ENCODE measurements at regions not wholly inside any gene's neighbourhood (a gene's known extent, or its start where the extent isn't known, plus 50 kb on each side); places are given as distances from the start of the nearest gene placed in this dataset.

DNA sequence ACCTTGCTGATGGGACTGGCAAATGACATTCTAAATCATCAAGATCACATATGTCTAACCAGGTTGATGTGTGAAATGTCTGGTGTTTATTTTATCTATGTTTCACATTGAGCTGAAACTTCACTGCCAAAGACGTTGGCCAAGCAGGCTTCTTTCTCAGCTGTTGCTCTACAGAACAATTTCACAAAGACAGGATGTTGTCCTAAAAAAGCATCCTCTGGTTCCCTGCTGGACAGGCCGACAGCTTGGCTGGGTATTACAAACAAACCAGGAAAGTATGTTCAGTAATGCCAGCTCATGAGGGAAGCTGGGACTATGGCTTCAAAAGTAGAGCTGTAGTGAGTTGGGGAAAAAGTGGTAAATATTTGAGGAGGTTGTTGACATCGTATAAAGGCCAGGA is 179.4 kb downstream of the FAM43A start:
- Histone ChIP-seq H3K27me3 (replicated peaks; ENCODE audit: insufficient read depth) (no peaks in the 10 kb centered on the region), H3K4me3 (no peak overlapping the region), H3K4me1 (replicated peaks) (peaks cover 16% of the 10 kb centered on the region), H3K9me3 (no peaks in the 10 kb centered on the region), H3K27ac (peak overlapping the region; percentile 5 to 25), H3K36me3 (no peaks in the 10 kb centered on the region)
- intact Hi-C loops (cut with DNase I) = loop anchor here (10.0 kb wide), 1 partner anchor 100 kb away; no protein-coding TSS in a partner anchor
- 46% methylated on average over 3 of the region's 3 CpGs for WGBS
- no peak for DNase-seq (ENCODE audit: low spot score)
- TF ChIP-seq CTCF (IDR thresholded peaks at IDR 0.05) = no peak
- no peak for TF ChIP-seq POLR2AphosphoS5 (IDR thresholded peaks at IDR 0.05)
- TF ChIP-seq POLR2A (IDR thresholded peaks at IDR 0.05) = no peak

GRCh38 chr3:194865615-194866014 is 179.9 kb downstream of the FAM43A start:
- 82% methylated on average over 2 of the region's 2 CpGs for WGBS
- Histone ChIP-seq H3K27ac (peak overlapping the region; percentile 5 to 25), H3K4me3 (no peak overlapping the region), H3K36me3 (no peaks in the 10 kb centered on the region), H3K27me3 (replicated peaks; ENCODE audit: insufficient read depth) (no peaks in the 10 kb centered on the region), H3K9me3 (no peaks in the 10 kb centered on the region), H3K4me1 (replicated peaks) (peaks cover 17% of the 10 kb centered on the region)
- TF ChIP-seq POLR2A (IDR thresholded peaks at IDR 0.05) (no peak), CTCF (IDR thresholded peaks at IDR 0.05) (no peak), POLR2AphosphoS5 (IDR thresholded peaks at IDR 0.05) (no peak)
- no peak for DNase-seq (ENCODE audit: low spot score)
- intact Hi-C loops (cut with DNase I) = loop anchor here (10.0 kb wide), 1 partner anchor 101 kb away; no protein-coding TSS in a partner anchor

DNA sequence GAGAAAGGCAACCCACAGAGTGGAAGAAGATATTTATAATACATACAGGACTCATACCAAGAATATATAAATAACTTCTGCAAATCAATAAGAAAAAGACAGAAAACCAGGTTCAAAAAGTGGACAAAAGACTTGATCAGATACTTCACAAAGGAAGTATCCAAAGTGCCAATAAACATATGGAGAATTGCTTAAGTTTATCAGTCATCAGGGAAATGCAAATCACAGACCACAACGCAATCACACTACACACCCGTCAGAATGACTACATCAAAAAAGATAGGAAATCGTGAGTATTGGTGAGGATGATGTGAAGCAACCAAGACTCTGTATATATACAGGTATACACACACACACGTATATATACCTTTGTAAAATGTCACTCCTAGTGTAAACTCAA is 180.6 kb downstream of the FAM43A start:
- intact Hi-C loops (cut with DNase I) = loop anchor here (10.0 kb wide), 1 partner anchor 101 kb away; no protein-coding TSS in a partner anchor
- Histone ChIP-seq H3K4me3 (no peak overlapping the region), H3K9me3 (no peaks in the 10 kb centered on the region), H3K36me3 (no peaks in the 10 kb centered on the region), H3K27me3 (replicated peaks; ENCODE audit: insufficient read depth) (no peaks in the 10 kb centered on the region), H3K4me1 (replicated peaks) (peaks cover 20% of the 10 kb centered on the region), H3K27ac (no peak overlapping the region)
- DNase-seq (ENCODE audit: low spot score) = no peak
- 76% methylated on average over 4 of the region's 4 CpGs for WGBS
- TF ChIP-seq POLR2AphosphoS5 (IDR thresholded peaks at IDR 0.05) = no peak
- no peak for TF ChIP-seq CTCF (IDR thresholded peaks at IDR 0.05)
- no peak for TF ChIP-seq POLR2A (IDR thresholded peaks at IDR 0.05)

DNA sequence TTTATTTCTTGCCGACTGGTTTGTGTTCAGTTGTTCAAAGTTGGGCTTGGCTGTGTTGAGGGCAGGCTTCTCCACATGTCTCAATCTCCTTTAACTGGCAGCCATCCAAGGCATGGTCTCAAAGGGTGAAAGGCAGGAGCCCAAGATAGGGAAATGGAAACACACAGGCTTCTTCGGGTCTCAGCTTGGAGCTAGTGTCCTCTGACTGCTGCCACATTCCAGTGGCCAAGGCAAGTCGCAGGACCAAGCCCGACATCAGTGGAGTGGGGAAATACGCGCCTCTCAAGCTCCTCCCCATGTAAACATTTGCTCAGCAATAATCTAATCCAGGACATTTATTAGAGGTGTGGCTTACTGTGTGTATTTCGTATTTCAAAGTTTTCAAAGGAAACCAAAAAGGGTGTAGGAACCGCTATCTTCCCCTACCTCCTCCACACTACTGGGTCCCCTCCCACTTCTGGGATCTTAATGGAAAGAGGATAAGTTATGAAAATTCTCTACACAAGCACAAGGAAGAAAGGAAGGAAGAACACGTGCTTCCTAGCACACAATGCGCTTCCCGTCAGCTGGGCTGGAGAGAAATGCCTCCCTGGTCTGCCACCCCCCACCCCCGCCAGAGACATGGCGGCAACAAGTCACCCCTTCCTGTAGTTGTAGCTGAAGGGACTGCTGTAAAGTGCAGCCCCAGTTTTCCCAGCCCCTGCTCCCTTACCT is 181.7 kb downstream of the FAM43A start:
- intact Hi-C loops (cut with DNase I) = loop anchor here (10.0 kb wide), 1 partner anchor 103 kb away; no protein-coding TSS in a partner anchor
- H3K4me1 ChIP-seq (replicated peaks) = peaks cover 27% of the 10 kb centered on the region
- H3K27ac ChIP-seq = peak overlapping the region; percentile 45 to 50
- no peak overlapping the region for H3K4me3 ChIP-seq
- peak; percentile 67 for DNase-seq (ENCODE audit: low spot score)
- TF ChIP-seq POLR2AphosphoS5 (IDR thresholded peaks at IDR 0.05) (peak; percentile 79), CTCF (IDR thresholded peaks at IDR 0.05) (no peak)
- no peaks in the 10 kb centered on the region for H3K36me3 ChIP-seq
- H3K27me3 ChIP-seq (replicated peaks; ENCODE audit: insufficient read depth) = no peaks in the 10 kb centered on the region
- H3K9me3 ChIP-seq = no peaks in the 10 kb centered on the region
- 33% methylated on average over 13 of the region's 13 CpGs for WGBS

DNA sequence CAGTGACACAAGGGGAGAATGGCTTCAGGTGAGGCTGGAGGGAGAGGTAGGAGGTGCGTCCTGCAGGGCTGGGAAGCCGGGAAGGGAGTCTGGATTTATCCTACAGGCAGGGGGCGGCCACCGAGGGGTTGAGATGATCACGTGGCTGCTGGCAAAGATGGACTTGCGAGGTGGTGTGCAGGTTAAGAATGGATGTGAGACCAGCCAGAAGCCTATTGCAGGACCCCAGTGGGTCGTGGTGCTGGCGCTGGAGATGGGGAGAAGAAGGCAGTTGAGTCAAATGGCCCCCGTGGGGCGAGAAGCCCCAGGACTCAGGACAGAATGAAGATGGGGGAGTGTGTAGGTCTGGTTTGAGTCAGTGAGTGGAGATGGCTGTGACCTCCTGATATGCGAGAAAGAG is 183.1 kb downstream of the FAM43A start:
- H3K4me1 ChIP-seq (replicated peaks) = peaks cover 32% of the 10 kb centered on the region
- H3K4me3 ChIP-seq = no peak overlapping the region
- 88% methylated on average over 11 of the region's 11 CpGs for WGBS
- H3K27me3 ChIP-seq (replicated peaks; ENCODE audit: insufficient read depth) = no peaks in the 10 kb centered on the region
- intact Hi-C loops (cut with DNase I) = loop anchor here (10.0 kb wide), 1 partner anchor 104 kb away; no protein-coding TSS in a partner anchor
- H3K36me3 ChIP-seq = no peaks in the 10 kb centered on the region
- no peak for TF ChIP-seq POLR2AphosphoS5 (IDR thresholded peaks at IDR 0.05)
- no peak for TF ChIP-seq CTCF (IDR thresholded peaks at IDR 0.05)
- TF ChIP-seq POLR2A (IDR thresholded peaks at IDR 0.05) = no peak
- no peak for DNase-seq (ENCODE audit: low spot score)
- no peaks in the 10 kb centered on the region for H3K9me3 ChIP-seq
- H3K27ac ChIP-seq = no peak overlapping the region

Data from prostate gland (tissue), 2 donors.